ENCODE measurements at regions not wholly inside any gene's neighbourhood (a gene's known extent, or its start where the extent isn't known, plus 50 kb on each side); places are given as distances from the start of the nearest gene placed in this dataset.

DNA sequence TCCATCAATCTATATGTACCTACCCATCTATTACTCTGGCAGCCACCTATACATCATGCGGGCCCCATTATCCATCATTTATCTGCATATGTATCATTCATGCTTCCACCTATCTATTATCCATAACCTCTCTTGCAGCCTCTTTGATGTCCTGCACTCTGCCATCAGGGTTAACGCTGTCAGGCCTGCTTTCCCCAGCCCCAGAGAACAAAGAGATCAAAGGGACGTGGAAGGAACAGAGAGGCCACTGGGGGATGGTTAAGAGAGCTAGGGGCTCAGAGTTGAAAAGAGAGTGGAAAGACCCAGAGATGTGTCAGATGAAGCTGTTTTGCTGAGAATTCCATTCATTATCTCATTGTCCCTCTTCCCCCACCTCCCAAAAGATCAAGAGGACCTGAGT, 67.3 kb upstream of the CCDC167 start:
- Histone ChIP-seq H4K20me1 (ENCODE audit: insufficient read depth) (no peaks in the 10 kb centered on the region), H2AFZ (ENCODE audit: low read depth, low read length) (no peak overlapping the region), H3F3A (ENCODE audit: insufficient read depth, low read length, poor library complexity, severe bottlenecking) (no peaks in the 10 kb centered on the region), H3K27ac (ENCODE audit: low read length) (peak overlapping the region; percentile 96), H3K9me2 (ENCODE audit: insufficient read depth, low read length) (no peaks in the 10 kb centered on the region), H3K36me3 (ENCODE audit: insufficient read depth, low read length) (no peaks in the 10 kb centered on the region), H3K79me2 (replicated peaks; ENCODE audit: insufficient read depth, low read length) (no peaks in the 10 kb centered on the region), H3K4me3 (ENCODE audit: low read length) (no peak overlapping the region), H3K9me3 (ENCODE audit: low read length) (no peaks in the 10 kb centered on the region), H3K27me3 (ENCODE audit: insufficient read depth, low read depth, low read length) (no peaks in the 10 kb centered on the region), H3K4me2 (ENCODE audit: low read length) (no peak overlapping the region), H3K9ac (ENCODE audit: low read length) (peak overlapping the region; percentile 85)
- TF ChIP-seq RAD21 (conservative IDR thresholded peaks at IDR 0.05) (no peak), EZH2 (IDR thresholded peaks at IDR 0.05; ENCODE audit: borderline replicate concordance, insufficient read depth, low read length, poor library complexity, severe bottlenecking) (no peak), TAF1 (IDR thresholded peaks at IDR 0.05; ENCODE audit: low read depth) (no peak), SMC3 (conservative IDR thresholded peaks at IDR 0.05; ENCODE audit: poor library complexity) (no peak), POLR2AphosphoS5 (IDR thresholded peaks at IDR 0.05) (no peak), CTCF (IDR thresholded peaks at IDR 0.05; ENCODE audit: poor library complexity, severe bottlenecking) (no peak), MXI1 (conservative IDR thresholded peaks at IDR 0.05; ENCODE audit: poor library complexity, severe bottlenecking) (no peak), EP300 (conservative IDR thresholded peaks at IDR 0.05; ENCODE audit: poor library complexity, severe bottlenecking) (no peak), REST (IDR thresholded peaks at IDR 0.05; ENCODE audit: borderline replicate concordance) (no peak)

GRCh38 chr6:37566111-37566949, 66.6 kb upstream of the CCDC167 start:
- Histone ChIP-seq H2AFZ (ENCODE audit: low read depth, low read length) (peak overlapping the region; percentile 70), H3K27me3 (ENCODE audit: insufficient read depth, low read depth, low read length) (no peaks in the 10 kb centered on the region), H3K9me3 (ENCODE audit: low read length) (no peaks in the 10 kb centered on the region), H3K4me2 (ENCODE audit: low read length) (peak overlapping the region; percentile 97), H3K27ac (ENCODE audit: low read length) (peak overlapping the region; percentile 96), H3F3A (ENCODE audit: insufficient read depth, low read length, poor library complexity, severe bottlenecking) (no peaks in the 10 kb centered on the region), H3K79me2 (replicated peaks; ENCODE audit: insufficient read depth, low read length) (no peaks in the 10 kb centered on the region), H3K9ac (ENCODE audit: low read length) (peak overlapping the region; percentile 85), H4K20me1 (ENCODE audit: insufficient read depth) (no peaks in the 10 kb centered on the region), H3K36me3 (ENCODE audit: insufficient read depth, low read length) (no peaks in the 10 kb centered on the region), H3K9me2 (ENCODE audit: insufficient read depth, low read length) (no peaks in the 10 kb centered on the region), H3K4me3 (ENCODE audit: low read length) (peak overlapping the region; percentile 62)
- TF ChIP-seq SMC3 (conservative IDR thresholded peaks at IDR 0.05; ENCODE audit: poor library complexity), result peak; percentile 58
- TF ChIP-seq EP300 (conservative IDR thresholded peaks at IDR 0.05; ENCODE audit: poor library complexity, severe bottlenecking), result no peak
- TF ChIP-seq EZH2 (IDR thresholded peaks at IDR 0.05; ENCODE audit: borderline replicate concordance, insufficient read depth, low read length, poor library complexity, severe bottlenecking), result no peak
- no peak for TF ChIP-seq TAF1 (IDR thresholded peaks at IDR 0.05; ENCODE audit: low read depth)
- TF ChIP-seq POLR2AphosphoS5 (IDR thresholded peaks at IDR 0.05), result no peak
- no peak for TF ChIP-seq REST (IDR thresholded peaks at IDR 0.05; ENCODE audit: borderline replicate concordance)
- peak; percentile 73 for TF ChIP-seq CTCF (IDR thresholded peaks at IDR 0.05; ENCODE audit: poor library complexity, severe bottlenecking)
- TF ChIP-seq MXI1 (conservative IDR thresholded peaks at IDR 0.05; ENCODE audit: poor library complexity, severe bottlenecking), result no peak
- TF ChIP-seq RAD21 (conservative IDR thresholded peaks at IDR 0.05), result peak; percentile 64
